Activated T-cell treated with anti-CD3 and anti-CD28 coated beads, Interleukin-2, amount 50 U/mL, for 72 hours (primary cell): ENCODE measurements at regions not wholly inside any gene's neighbourhood (a gene's known extent, or its start where the extent isn't known, plus 50 kb on each side); places are given as distances from the start of the nearest gene placed in this dataset.
A peak's percentile ranks its signal among the peaks of the same experiment; 100 is the strongest.
"Not testable (repeated sequence)": the region's sequence is repeated elsewhere in the genome, so short reads cannot be mapped to it uniquely, and the experiment has no call there.

Source experiments
- ATAC-seq, 2 donors: fragments of 150-1000 bp; cut with Tn5 transposase; replicated peaks in 1 of 2; 2 replicates each; pipeline ENCODE4 v1.10.0; 2021; ENCODE audit warnings: moderate library complexity in 2 of 2, mild to moderate bottlenecking in 1 of 2
- DNase-seq, 2 donors: peaks; one replicate each; pipeline ENCODE4 v3.0.0; 2021 to 2022; ENCODE audit warnings: mixed read lengths in 1 of 2
- H3K27ac Mint-ChIP-seq: one replicate; pipeline ENCODE4 v1.8.0; 2022; ENCODE audit warnings: mild to moderate bottlenecking, moderate library complexity, mixed read lengths
- H3K27me3 Mint-ChIP-seq: one replicate; pipeline ENCODE4 v1.8.0; 2022; ENCODE audit warnings: low read depth, mixed read lengths
- H3K36me3 Mint-ChIP-seq, 2 donors: one replicate each; pipeline ENCODE4 v1.8.0; 2022; ENCODE audit warnings: mixed read lengths in 2 of 2, mild to moderate bottlenecking in 1 of 2; ENCODE audit not compliant: insufficient read depth in 2 of 2
- H3K4me1 Mint-ChIP-seq: one replicate; pipeline ENCODE4 v1.8.0; 2022; ENCODE audit warnings: low read depth, mixed read lengths
- H3K4me3 Mint-ChIP-seq, 2 donors: one replicate each; pipeline ENCODE4 v1.8.0; 2022; ENCODE audit warnings: mild to moderate bottlenecking in 2 of 2, mixed read lengths in 2 of 2, moderate library complexity in 2 of 2
- H3K9me3 Mint-ChIP-seq, 2 donors: one replicate each; pipeline ENCODE4 v1.8.0; 2022; ENCODE audit warnings: mixed read lengths in 2 of 2

- ATAC-seq (no peak), DNase-seq (no peak)
- Mint-ChIP-seq H3K27ac (no peak overlapping the region), H3K4me1 (no peaks in the 10 kb centered on the region), H3K4me3 (no peak overlapping the region), H3K9me3 (peaks cover 2 to 6% of the 10 kb centered on the region in 2 donors), H3K36me3 (no peaks in the 10 kb centered on the region), H3K27me3 (no peaks in the 10 kb centered on the region)
These were observed 479.7 kb upstream of the MEIS1 start for GRCh38 chr2:65955259-65955658.

- Mint-ChIP-seq H3K9me3 (peaks cover 2 to 6% of the 10 kb centered on the region in 2 donors), H3K4me3 (no peak overlapping the region), H3K36me3 (no peaks in the 10 kb centered on the region), H3K27ac (no peak overlapping the region), H3K4me1 (no peaks in the 10 kb centered on the region), H3K27me3 (no peaks in the 10 kb centered on the region)
- DNase-seq (no peak), ATAC-seq (no peak)
These were observed 481.8 kb upstream of the MEIS1 start for GRCh38 chr2:65952966-65953761.

GRCh38 chr2:65944213-65944612, 490.7 kb upstream of the MEIS1 start:
- Mint-ChIP-seq H3K27ac (no peak overlapping the region), H3K27me3 (peaks cover 6% of the 10 kb centered on the region), H3K36me3 (no peaks in the 10 kb centered on the region), H3K9me3 (peaks cover 0 to 4% of the 10 kb centered on the region in 2 donors), H3K4me3 (no peak overlapping the region), H3K4me1 (no peaks in the 10 kb centered on the region)
- ATAC-seq = no peak
- DNase-seq = no peak

DNA sequence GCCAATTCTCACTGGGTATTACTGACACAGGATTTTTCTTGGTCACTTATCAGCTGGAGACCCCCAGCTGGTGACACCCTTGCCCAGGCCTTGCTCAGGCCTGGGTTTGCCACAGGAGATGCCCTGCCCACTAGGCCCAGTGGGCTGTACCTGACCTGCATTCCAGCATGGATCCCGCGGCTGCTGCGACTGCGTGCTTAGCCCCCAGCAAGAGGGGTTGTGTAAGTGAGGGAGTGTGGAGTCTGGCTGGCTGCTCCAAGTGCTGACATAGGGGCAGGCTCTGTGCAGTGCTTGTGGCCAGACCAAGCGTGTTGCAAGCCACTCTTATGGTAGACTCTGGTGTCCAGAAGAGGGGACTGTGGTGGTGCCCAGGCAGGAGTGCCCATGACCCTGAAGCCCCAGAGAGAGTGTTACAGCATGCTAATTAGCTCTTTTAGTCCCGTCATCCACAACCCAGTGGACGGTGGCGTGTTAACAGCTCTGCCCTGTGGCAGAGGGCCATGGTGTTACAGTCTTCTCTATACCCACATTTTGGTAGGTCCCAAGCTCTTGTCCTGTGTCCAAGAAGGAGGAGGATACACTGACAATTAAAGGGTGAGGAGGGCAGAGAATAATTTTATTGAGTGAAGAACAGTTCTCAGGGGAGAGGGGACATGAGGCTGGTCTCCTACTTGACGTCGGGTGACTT, 491.7 kb upstream of the MEIS1 start:
- ATAC-seq (no peak), DNase-seq (no peak)
- peaks cover 6% of the 10 kb centered on the region for H3K27me3 Mint-ChIP-seq
- no peaks in the 10 kb centered on the region for H3K4me1 Mint-ChIP-seq
- H3K9me3 Mint-ChIP-seq = peaks cover 0 to 6% of the 10 kb centered on the region in 2 donors
- H3K27ac Mint-ChIP-seq = no peak overlapping the region
- H3K36me3 Mint-ChIP-seq = no peaks in the 10 kb centered on the region
- no peak overlapping the region for H3K4me3 Mint-ChIP-seq

DNA sequence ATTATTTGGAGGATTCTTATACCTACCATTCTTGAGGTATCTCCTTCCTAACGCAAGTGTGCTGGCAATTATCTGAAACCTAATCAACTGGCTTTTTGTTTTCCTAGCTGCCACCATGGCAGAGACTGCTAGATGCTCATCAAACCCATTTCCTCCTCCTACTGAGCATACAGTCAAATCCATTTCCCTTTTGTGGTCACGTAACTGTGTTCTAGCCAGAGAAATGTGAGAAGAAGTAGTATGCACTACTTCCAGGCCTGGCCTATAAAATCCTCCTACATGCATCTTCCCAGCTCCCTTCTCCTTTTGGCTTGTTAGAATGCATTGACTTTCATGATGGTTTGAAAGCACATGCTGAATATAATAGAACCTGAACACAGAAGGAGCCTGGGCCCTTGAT, 494.1 kb upstream of the MEIS1 start:
- Mint-ChIP-seq H3K4me1 (no peaks in the 10 kb centered on the region), H3K27ac (no peak overlapping the region), H3K4me3 (no peak overlapping the region), H3K9me3 (peaks cover 0 to 6% of the 10 kb centered on the region in 2 donors), H3K27me3 (no peaks in the 10 kb centered on the region), H3K36me3 (no peaks in the 10 kb centered on the region)
- no peak for DNase-seq
- no peak for ATAC-seq

- Mint-ChIP-seq H3K4me3 (no peak overlapping the region), H3K9me3 (peaks cover 0 to 6% of the 10 kb centered on the region in 2 donors), H3K27me3 (no peaks in the 10 kb centered on the region), H3K4me1 (no peaks in the 10 kb centered on the region), H3K27ac (no peak overlapping the region), H3K36me3 (no peaks in the 10 kb centered on the region)
- ATAC-seq (no peak), DNase-seq (no peak)
These were observed 495.2 kb upstream of the MEIS1 start for GRCh38 chr2:65939687-65940086.

DNA sequence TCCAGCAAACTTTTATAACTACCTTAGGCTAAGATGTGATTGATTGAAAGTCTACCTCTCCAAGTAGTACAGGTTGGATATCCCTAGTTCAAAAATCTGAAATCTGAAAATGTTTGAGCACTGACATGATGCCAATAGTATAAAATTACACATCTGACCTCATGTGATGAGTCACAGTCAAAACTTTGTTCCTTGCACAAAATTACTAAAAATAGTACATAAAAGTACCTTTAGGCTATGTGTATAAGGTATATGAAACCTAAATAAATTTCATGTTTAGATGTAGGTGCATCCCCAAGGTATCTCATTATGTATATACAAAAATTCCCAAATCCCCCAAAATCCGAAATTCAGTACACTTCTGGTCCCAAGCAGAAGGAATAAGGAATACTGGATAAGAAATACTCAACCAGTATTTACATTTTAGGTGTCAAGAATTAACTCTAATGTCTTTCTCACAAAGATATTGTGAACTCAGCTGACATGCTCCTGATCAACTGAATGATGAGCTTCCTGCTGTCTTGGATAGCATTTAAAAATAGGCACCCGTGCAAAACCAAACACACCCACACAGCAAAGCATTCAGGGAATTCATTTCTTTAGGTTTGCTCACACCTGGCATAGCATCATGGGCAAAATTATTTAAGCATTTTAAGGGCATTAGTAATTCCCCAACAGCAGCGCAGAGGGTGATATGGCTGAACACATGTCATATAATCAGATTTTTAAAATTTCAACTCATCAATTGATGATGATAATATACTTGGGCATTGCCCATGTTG, 497.4 kb upstream of the MEIS1 start:
- Mint-ChIP-seq H3K9me3 (peaks cover 0 to 2% of the 10 kb centered on the region in 2 donors), H3K4me1 (no peaks in the 10 kb centered on the region), H3K27ac (no peak overlapping the region), H3K27me3 (peaks cover 7% of the 10 kb centered on the region), H3K4me3 (no peak overlapping the region), H3K36me3 (no peaks in the 10 kb centered on the region)
- no peak for DNase-seq
- no peak for ATAC-seq

DNA sequence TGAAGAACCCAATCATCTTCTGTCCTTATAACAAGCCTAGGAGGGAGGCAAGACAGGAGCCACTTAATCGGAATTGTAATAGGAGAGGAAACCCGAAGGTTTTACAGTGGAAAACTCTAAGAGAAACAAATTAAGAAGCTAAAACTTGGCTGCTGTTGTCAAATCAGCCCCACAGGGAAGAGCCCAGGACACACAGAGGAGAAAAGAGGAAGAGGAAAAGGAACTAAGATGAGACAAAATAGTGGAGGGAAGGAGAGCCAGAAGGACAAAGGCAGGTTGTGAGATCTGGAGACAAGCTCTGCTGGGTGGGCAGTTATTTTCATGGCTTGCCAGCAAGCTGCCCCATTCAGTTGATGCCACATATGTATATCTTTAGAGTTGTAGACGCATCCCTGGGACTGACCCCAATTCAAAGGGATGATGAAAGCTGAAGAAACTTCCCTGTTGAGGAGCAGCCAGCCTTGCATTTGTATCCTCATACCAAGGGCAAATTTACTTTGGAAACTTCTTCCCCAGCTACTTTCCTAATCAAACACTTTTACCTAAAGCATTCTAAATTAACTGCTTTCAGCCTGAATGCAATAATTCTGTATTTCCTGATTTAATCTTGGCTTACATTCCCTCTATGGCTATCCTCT, 499.8 kb upstream of the MEIS1 start:
- peaks cover 2 to 4% of the 10 kb centered on the region in 2 donors for H3K9me3 Mint-ChIP-seq
- no peak overlapping the region for H3K27ac Mint-ChIP-seq
- H3K4me3 Mint-ChIP-seq = no peak overlapping the region
- peaks cover 7% of the 10 kb centered on the region for H3K27me3 Mint-ChIP-seq
- no peaks in the 10 kb centered on the region for H3K4me1 Mint-ChIP-seq
- no peak for DNase-seq
- no peaks in the 10 kb centered on the region for H3K36me3 Mint-ChIP-seq
- no peak for ATAC-seq

DNA sequence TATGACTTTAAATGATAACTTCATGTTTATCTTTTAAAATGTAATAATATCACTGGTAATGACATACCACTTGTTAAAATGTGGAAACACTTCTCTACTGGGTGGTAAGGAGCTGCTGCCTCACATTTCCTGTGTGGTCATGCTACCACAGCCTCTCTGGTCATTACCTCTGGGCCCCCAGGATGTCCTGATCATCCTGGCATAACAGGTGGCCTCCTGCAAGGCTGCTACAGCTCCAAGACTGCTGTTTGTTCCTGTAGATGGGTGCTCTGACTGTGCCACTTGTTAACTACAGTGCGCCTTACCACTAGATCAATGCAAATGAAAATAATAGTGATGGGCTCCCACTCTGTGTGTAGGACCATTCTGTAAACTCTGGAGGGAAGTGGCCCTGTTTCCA, 500.2 kb upstream of the SPRED2 start:
- DNase-seq = no peak
- H3K4me3 Mint-ChIP-seq = no peak overlapping the region
- no peaks in the 10 kb centered on the region for H3K4me1 Mint-ChIP-seq
- H3K9me3 Mint-ChIP-seq = peaks cover 2% of the 10 kb centered on the region in 2 donors
- peaks cover 7% of the 10 kb centered on the region for H3K27me3 Mint-ChIP-seq
- H3K27ac Mint-ChIP-seq = no peak overlapping the region
- H3K36me3 Mint-ChIP-seq = no peaks in the 10 kb centered on the region
- no peak for ATAC-seq

DNA sequence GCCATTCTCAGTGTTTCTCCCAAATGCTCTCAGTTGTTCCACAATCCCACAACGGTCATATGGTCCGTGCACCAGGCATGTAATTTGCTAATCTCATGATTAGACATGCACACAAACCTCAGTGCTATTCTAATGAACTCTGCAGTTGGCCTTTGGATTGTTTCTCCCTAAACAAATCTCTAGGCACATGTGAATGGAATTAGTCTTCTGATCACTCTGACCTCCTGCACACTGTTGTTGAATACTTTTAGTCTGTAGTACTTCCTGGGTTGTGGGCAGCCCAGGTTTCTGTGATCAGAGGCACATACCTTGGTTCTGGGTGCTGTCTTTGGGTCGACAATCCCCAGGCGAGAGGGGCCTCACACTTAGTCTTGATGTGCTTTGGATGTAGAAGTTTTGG, 498.7 kb upstream of the SPRED2 start:
- H3K27ac Mint-ChIP-seq = no peak overlapping the region
- no peaks in the 10 kb centered on the region for H3K36me3 Mint-ChIP-seq
- H3K4me1 Mint-ChIP-seq = no peaks in the 10 kb centered on the region
- H3K4me3 Mint-ChIP-seq = no peak overlapping the region
- no peak for ATAC-seq
- no peak for DNase-seq
- peaks cover 2 to 6% of the 10 kb centered on the region in 2 donors for H3K9me3 Mint-ChIP-seq
- peaks cover 7% of the 10 kb centered on the region for H3K27me3 Mint-ChIP-seq

GRCh38 chr2:65930259-65930658, 497.9 kb upstream of the SPRED2 start:
- no peak for DNase-seq
- no peaks in the 10 kb centered on the region for H3K36me3 Mint-ChIP-seq
- no peak overlapping the region for H3K4me3 Mint-ChIP-seq

GRCh38 chr2:65929664-65930063, 497.3 kb upstream of the SPRED2 start:
- not testable (repeated sequence) for H3K4me1 Mint-ChIP-seq, H3K27ac Mint-ChIP-seq, H3K27me3 Mint-ChIP-seq, ATAC-seq, H3K4me3 Mint-ChIP-seq, H3K9me3 Mint-ChIP-seq, H3K36me3 Mint-ChIP-seq
- peak in 1 of 2 donors; percentile 1 for DNase-seq

More at GRCh38 chr2:65930259-65930658, 497.9 kb upstream of the SPRED2 start:
- Mint-ChIP-seq H3K4me1 (no peaks in the 10 kb centered on the region), H3K27ac (no peak overlapping the region), H3K27me3 (peaks cover 7% of the 10 kb centered on the region), H3K9me3 (peaks cover 2 to 6% of the 10 kb centered on the region in 2 donors)
- ATAC-seq = no peak

- Mint-ChIP-seq H3K27ac (no peak overlapping the region), H3K27me3 (no peaks in the 10 kb centered on the region)
- no peak for ATAC-seq
These were observed 490.4 kb upstream of the SPRED2 start for GRCh38 chr2:65922794-65923193.

More at GRCh38 chr2:65922794-65923193, 490.4 kb upstream of the SPRED2 start:
- Mint-ChIP-seq H3K9me3 (peaks cover 3 to 5% of the 10 kb centered on the region in 2 donors), H3K4me1 (no peaks in the 10 kb centered on the region), H3K4me3 (no peak overlapping the region), H3K36me3 (no peaks in the 10 kb centered on the region)
- DNase-seq = no peak
